ENCODE measurements at regions not wholly inside any gene's neighbourhood (a gene's known extent, or its start where the extent isn't known, plus 50 kb on each side); places are given as distances from the start of the nearest gene placed in this dataset.

DNA sequence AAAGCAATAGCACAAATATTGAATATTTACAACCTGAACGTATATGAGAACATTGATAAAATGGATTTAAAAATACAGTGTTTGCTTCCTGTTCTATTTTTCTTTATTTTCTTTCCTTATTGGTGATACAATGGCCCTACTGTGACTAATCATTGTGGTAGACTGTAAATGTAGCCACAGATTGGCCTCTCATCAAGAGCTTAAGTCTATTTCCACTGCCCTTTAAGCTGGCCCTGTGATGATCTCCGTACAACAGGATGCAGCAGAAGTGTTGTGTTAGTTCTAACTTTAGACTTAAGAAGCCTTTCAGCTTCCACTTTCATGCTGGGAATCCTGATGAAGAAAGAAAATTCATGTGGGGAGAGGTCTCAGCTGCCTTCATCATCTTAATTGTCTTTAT, 285.6 kb upstream of the B3GALT2 start:
- H3K4me3 ChIP-seq (ENCODE audit: low read length), result no peak overlapping the region
- TF ChIP-seq, protein P1, sequence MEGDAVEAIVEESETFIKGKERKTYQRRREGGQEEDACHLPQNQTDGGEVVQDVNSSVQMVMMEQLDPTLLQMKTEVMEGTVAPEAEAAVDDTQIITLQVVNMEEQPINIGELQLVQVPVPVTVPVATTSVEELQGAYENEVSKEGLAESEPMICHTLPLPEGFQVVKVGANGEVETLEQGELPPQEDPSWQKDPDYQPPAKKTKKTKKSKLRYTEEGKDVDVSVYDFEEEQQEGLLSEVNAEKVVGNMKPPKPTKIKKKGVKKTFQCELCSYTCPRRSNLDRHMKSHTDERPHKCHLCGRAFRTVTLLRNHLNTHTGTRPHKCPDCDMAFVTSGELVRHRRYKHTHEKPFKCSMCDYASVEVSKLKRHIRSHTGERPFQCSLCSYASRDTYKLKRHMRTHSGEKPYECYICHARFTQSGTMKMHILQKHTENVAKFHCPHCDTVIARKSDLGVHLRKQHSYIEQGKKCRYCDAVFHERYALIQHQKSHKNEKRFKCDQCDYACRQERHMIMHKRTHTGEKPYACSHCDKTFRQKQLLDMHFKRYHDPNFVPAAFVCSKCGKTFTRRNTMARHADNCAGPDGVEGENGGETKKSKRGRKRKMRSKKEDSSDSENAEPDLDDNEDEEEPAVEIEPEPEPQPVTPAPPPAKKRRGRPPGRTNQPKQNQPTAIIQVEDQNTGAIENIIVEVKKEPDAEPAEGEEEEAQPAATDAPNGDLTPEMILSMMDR (IDR thresholded peaks at IDR 0.05; ENCODE audit: low read depth, low read length, poor library complexity, severe bottlenecking), result no peak
- TF ChIP-seq EZH2phosphoT487 (IDR thresholded peaks at IDR 0.05; ENCODE audit: borderline replicate concordance, low read length), result no peak
- no peaks in the 10 kb centered on the region for H3K27me3 ChIP-seq (ENCODE audit: control insufficient read depth, low read length)

DNA sequence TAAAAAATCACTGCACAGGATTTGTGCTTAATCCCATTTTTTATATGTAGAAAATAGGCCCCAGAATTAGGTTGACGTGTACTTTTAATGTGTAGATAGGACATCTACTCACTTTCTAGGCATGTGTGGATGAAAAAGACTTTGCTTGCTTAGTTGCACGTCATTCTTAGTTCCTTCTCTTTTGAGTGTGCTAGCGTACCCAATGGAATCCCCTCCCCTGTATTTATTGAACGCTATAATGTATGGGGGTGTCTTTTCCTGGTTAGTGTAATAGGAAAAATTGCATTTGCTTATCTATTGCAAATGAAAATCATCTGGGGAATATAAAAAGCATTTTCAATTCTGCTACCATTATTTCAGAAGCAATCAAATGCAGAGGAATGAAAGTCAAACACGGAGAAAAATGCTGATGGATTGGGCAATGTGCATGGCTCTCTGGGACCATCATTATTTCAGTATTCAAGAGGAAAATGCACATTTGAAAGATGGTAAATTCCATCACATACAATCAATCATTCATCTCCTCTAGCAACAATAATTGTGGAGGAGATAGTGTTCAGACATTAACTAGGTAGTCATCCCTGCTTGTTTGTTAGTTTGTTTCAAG, 277.0 kb upstream of the B3GALT2 start:
- H3K4me1 ChIP-seq (ENCODE audit: control insufficient read depth, low read length), result peaks cover 14% of the 10 kb centered on the region
- no peak for TF ChIP-seq EZH2phosphoT487 (IDR thresholded peaks at IDR 0.05; ENCODE audit: borderline replicate concordance, low read length)
- TF ChIP-seq, protein P1 (IDR thresholded peaks at IDR 0.05; ENCODE audit: low read depth, low read length, poor library complexity, severe bottlenecking), result no peak
- H4K20me1 ChIP-seq (ENCODE audit: control insufficient read depth, insufficient read depth, low read depth, low read length), result no peaks in the 10 kb centered on the region
- no peak overlapping the region for H3K27ac ChIP-seq (ENCODE audit: low read depth, low read length)
- no peaks in the 10 kb centered on the region for H3K79me2 ChIP-seq (ENCODE audit: control insufficient read depth, low read length)
- no peaks in the 10 kb centered on the region for H3F3A ChIP-seq (ENCODE audit: control insufficient read depth, insufficient read depth)
- H3K9me2 ChIP-seq (replicated peaks; ENCODE audit: control insufficient read depth, low read length), result no peaks in the 10 kb centered on the region
- peak overlapping the region; percentile 57 for H3K4me2 ChIP-seq (ENCODE audit: low read length)
- no peaks in the 10 kb centered on the region for H3K9me3 ChIP-seq (ENCODE audit: control insufficient read depth, insufficient read depth, low read length)
- H3K36me3 ChIP-seq (ENCODE audit: control insufficient read depth, low read length), result no peaks in the 10 kb centered on the region
- no peaks in the 10 kb centered on the region for H3K27me3 ChIP-seq (ENCODE audit: control insufficient read depth, low read length)
- H3K4me3 ChIP-seq (ENCODE audit: low read length), result no peak overlapping the region

More for the DNA sequence above, 285.6 kb upstream of the B3GALT2 start:
- Histone ChIP-seq H3K9me3 (ENCODE audit: control insufficient read depth, insufficient read depth, low read length) (peaks cover 4% of the 10 kb centered on the region; the same call in 1 of the 2 replicates), H3K79me2 (ENCODE audit: control insufficient read depth, low read length) (no peaks in the 10 kb centered on the region), H3K36me3 (ENCODE audit: control insufficient read depth, low read length) (no peaks in the 10 kb centered on the region), H3F3A (ENCODE audit: control insufficient read depth, insufficient read depth) (no peaks in the 10 kb centered on the region), H3K4me2 (ENCODE audit: low read length) (no peak overlapping the region), H3K4me1 (ENCODE audit: control insufficient read depth, low read length) (peaks cover 10% of the 10 kb centered on the region), H4K20me1 (ENCODE audit: control insufficient read depth, insufficient read depth, low read depth, low read length) (no peaks in the 10 kb centered on the region), H3K27ac (ENCODE audit: low read depth, low read length) (no peak overlapping the region), H3K9me2 (replicated peaks; ENCODE audit: control insufficient read depth, low read length) (no peaks in the 10 kb centered on the region)

GRCh38 chr1:193462629-193463320, 276.4 kb upstream of the B3GALT2 start:
- H3F3A ChIP-seq (ENCODE audit: control insufficient read depth, insufficient read depth), result no peaks in the 10 kb centered on the region
- H3K79me2 ChIP-seq (ENCODE audit: control insufficient read depth, low read length), result no peaks in the 10 kb centered on the region
- no peaks in the 10 kb centered on the region for H3K9me3 ChIP-seq (ENCODE audit: control insufficient read depth, insufficient read depth, low read length)
- peaks cover 14% of the 10 kb centered on the region for H3K4me1 ChIP-seq (ENCODE audit: control insufficient read depth, low read length)
- H3K9me2 ChIP-seq (replicated peaks; ENCODE audit: control insufficient read depth, low read length), result no peaks in the 10 kb centered on the region
- H3K36me3 ChIP-seq (ENCODE audit: control insufficient read depth, low read length), result no peaks in the 10 kb centered on the region
- H4K20me1 ChIP-seq (ENCODE audit: control insufficient read depth, insufficient read depth, low read depth, low read length), result no peaks in the 10 kb centered on the region
- peak overlapping the region; percentile 26 for H3K4me3 ChIP-seq (ENCODE audit: low read length)
- H3K27ac ChIP-seq (ENCODE audit: low read depth, low read length), result no peak overlapping the region
- H3K4me2 ChIP-seq (ENCODE audit: low read length), result peak overlapping the region; percentile 57
- H3K27me3 ChIP-seq (ENCODE audit: control insufficient read depth, low read length), result no peaks in the 10 kb centered on the region
- TF ChIP-seq, protein P1 (IDR thresholded peaks at IDR 0.05; ENCODE audit: low read depth, low read length, poor library complexity, severe bottlenecking), result no peak
- no peak for TF ChIP-seq EZH2phosphoT487 (IDR thresholded peaks at IDR 0.05; ENCODE audit: borderline replicate concordance, low read length)
